ENCODE measurements at regions not wholly inside any gene's neighbourhood (a gene's known extent, or its start where the extent isn't known, plus 50 kb on each side); places are given as distances from the start of the nearest gene placed in this dataset.

DNA sequence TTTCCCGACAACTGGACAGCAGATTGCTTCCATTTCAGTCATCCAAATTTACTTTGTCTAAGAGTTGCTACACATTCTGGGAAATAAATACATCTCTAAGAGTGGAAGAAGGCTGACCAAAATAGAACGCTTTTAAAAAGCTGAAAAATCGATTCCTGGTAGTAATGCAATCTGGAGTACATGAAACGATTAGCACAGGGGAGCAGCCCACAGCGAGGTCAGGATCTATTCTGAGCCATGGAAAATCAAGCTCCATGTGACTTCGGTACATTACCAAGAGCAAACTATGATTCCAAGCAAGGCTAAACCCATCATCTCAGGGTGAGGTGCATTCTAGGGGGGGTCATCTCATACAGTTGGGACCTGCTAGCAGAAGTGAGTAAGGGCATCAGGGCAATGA, 249.3 kb downstream of the BLID start:
- CTCF ChIA-PET (ENCODE audit: low intra/inter-chr PET ratio, low total read pairs): no interaction called here
- BruUV-seq (replicated peaks): no TSS peak
- 27% methylated on average over 6 of the region's 6 CpGs for WGBS (ENCODE audit: low lambda C conversion rate)

More for the DNA sequence above, 249.3 kb downstream of the BLID start:
- POLR2A ChIA-PET: no interaction called here
- H3K9me3 ChIP-seq (ENCODE audit: low read length): no peaks in the 10 kb centered on the region
- H3K4me2 ChIP-seq (ENCODE audit: low read depth, low read length): no peak overlapping the region
- no peaks in the 10 kb centered on the region for H3K36me3 ChIP-seq (replicated peaks in 1 of 2; ENCODE audit: control insufficient read depth in 1 of 2, insufficient read depth in 2 of 2, low read length in 2 of 2)
- no peak overlapping the region for H2AFZ ChIP-seq (ENCODE audit: low read length)
- peaks cover 14% of the 10 kb centered on the region for H3K4me1 ChIP-seq (ENCODE audit: insufficient read depth, low read length)
- no peak for TF ChIP-seq HNF4G (IDR thresholded peaks at IDR 0.05; ENCODE audit: borderline replicate concordance, low read depth, low read length)
- no peak for TF ChIP-seq HNF4G (CRISPR knock-in tag; IDR thresholded peaks at IDR 0.05; ENCODE audit: borderline replicate concordance, low read depth)
- TF ChIP-seq ZNF564 (CRISPR knock-in tag; IDR thresholded peaks at IDR 0.05): no peak
- no peak for TF ChIP-seq CCAR2 (optimal IDR thresholded peaks at IDR 0.05; ENCODE audit: low read depth, low read length)
- no peak for TF ChIP-seq ZNF496 (CRISPR knock-in tag; IDR thresholded peaks at IDR 0.05; ENCODE audit: insufficient replicate concordance)
- TF ChIP-seq BATF2 (CRISPR knock-in tag; IDR thresholded peaks at IDR 0.05): no peak
- no peak for TF ChIP-seq YY1 (IDR thresholded peaks at IDR 0.05; ENCODE audit: insufficient read depth, insufficient replicate concordance, low read depth, low read length)
- TF ChIP-seq MTA3 (CRISPR knock-in tag; IDR thresholded peaks at IDR 0.05): no peak
- TF ChIP-seq ZNF382 (CRISPR knock-in tag; IDR thresholded peaks at IDR 0.05; ENCODE audit: borderline replicate concordance): no peak
- TF ChIP-seq PPARG (CRISPR knock-in tag; conservative IDR thresholded peaks at IDR 0.05): no peak
- TF ChIP-seq ZNF3 (CRISPR knock-in tag; IDR thresholded peaks at IDR 0.05): no peak
- no peak for TF ChIP-seq ZNF570 (CRISPR knock-in tag; IDR thresholded peaks at IDR 0.05; ENCODE audit: borderline replicate concordance)
- TF ChIP-seq DZIP1 (CRISPR knock-in tag; IDR thresholded peaks at IDR 0.05): no peak
- TF ChIP-seq JUNB (CRISPR knock-in tag; IDR thresholded peaks at IDR 0.05; ENCODE audit: borderline replicate concordance): no peak
- no peak for FAIRE-seq
- no peak for ATAC-seq
- DNase-seq (ENCODE audit: low spot score): no peak
- intact Hi-C loops (cut with micrococcal nuclease; ENCODE audit: unreplicated experiment): no loop called here
- H4K20me1 ChIP-seq (ENCODE audit: insufficient read depth, low read length): no peaks in the 10 kb centered on the region
- in situ Hi-C loops (cut with HindIII; ENCODE audit: extremely low pct_ligation_motif_present, low pct_unique_long_range_greater_than_20kb): no loop called here
- H3K27me3 ChIP-seq (ENCODE audit: control insufficient read depth in 1 of 2, insufficient read depth in 2 of 2, low read length in 2 of 2): no peaks in the 10 kb centered on the region
- no peaks in the 10 kb centered on the region for H3K79me2 ChIP-seq (ENCODE audit: insufficient read depth, low read length)
- H3K9ac ChIP-seq (ENCODE audit: insufficient read depth, low read depth, low read length): no peak overlapping the region
- H3K27ac ChIP-seq (ENCODE audit: extremely low read length, insufficient read depth, low read length): no peak overlapping the region
- no peak overlapping the region for H3K4me3 ChIP-seq (replicated peaks in 1 of 3; ENCODE audit: insufficient read depth in 1 of 3, low read depth in 2 of 3, low read length in 3 of 3)

Data from HepG2 (cell line).